Left forelimb (tissue), 1 donor: ENCODE measurements at regions not wholly inside any gene's neighbourhood (a gene's known extent, or its start where the extent isn't known, plus 50 kb on each side); places are given as distances from the start of the nearest gene placed in this dataset.

Experiments
- DNase-seq: peaks from one replicate; pipeline ENCODE4 v3.0.0-alpha.2; 2018; ENCODE audit warnings: low spot score

DNA sequence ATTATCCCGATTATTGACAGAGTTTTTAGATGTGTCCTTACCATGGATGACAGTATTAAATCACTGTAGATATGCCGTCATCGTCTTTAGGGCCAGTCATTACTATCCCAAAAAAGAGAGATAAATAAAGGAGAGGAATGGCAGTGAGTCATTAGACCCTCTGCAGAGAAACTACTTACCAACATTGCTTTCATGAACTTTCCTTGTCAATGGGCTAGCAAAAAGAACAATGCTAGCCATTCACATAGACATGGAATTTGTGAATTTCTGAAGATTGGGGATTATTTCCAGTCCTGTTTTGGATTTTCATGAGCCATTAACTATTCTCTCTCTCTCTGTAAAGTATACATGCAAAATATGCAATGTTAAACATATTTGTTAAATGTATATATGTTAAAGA lies 319.4 kb upstream of the FANCL start:
- no peak for DNase-seq

DNA sequence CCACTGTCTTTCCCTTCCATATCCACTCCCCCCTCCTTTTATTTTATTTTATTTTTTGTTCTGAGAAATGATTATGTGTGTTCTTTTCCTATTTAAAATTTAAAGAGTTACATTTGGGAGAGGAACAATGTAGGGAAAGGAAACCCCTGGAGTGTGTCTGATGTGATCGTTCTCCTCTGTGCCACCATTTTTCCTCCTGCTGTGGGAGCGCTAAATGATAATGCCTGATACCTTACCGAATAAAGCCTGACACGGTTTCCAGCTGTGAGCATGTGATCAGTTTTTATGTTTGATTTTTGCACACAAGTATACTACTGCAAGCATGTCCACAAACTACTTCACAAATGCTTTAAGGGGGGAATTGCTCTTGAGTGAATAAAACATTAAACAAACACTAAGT lies 317.8 kb upstream of the FANCL start:
- no peak for DNase-seq

DNA sequence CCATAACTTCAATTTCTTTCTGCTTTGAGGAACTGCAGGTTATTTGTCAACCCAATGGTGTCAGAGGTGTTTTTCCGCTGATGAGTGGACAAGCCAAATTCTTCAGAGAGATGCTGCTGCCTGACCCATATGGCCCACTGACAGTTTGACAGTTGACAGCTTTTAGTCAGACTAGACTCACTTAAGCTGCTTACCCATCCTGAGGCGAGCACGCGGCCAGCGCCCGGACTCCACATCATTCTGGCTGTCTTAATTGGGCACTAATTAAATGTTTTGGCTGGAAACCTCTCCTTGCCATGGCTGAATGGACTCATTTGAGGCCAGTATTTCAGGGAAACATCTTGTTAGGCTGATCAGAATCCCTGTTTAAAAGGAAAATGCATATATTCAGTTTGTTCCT lies 316.1 kb upstream of the FANCL start:
- no peak for DNase-seq

DNA sequence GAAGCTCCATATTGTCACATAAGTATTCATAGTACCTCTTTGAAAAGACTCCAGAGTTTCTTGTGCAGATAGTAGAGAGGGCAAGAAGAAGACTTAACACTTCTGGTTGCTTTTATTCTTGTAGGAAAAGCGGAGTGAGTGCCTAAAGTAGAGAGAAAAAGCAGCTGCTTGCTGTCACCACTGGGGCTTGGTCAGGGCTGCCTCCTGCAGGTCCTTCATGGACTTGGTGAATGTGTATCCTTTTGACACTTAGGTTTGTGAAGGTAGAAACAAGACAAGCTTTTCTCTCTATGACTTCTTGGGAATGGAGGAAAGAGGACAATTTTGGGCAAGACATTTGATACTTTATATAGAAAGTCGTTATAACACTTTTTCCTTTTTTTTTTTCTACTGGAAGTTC lies 312.8 kb upstream of the FANCL start:
- DNase-seq, result no peak

DNA sequence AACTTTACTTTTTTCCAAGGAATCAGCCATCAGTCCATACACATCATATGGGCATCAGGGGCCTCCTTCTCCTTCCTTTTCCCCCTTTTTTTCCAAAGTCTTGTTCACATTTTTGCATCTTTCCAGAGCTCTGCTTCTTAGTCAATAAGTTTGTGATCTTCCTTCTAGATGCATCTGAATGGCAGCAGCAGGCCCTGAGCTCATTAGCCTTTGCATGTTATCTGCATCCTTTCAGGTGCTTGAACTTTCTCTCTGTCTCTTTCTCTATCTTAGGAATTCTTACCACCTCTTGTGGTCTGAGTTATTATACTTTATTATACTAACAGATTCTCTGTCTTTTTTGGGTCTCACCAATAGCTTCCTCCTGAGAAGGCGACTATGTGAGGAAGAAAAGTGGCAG lies 312.4 kb upstream of the FANCL start:
- no peak for DNase-seq

- no peak for DNase-seq
These were observed 304.5 kb upstream of the FANCL start for GRCh38 chr2:58545300-58546280.

DNA sequence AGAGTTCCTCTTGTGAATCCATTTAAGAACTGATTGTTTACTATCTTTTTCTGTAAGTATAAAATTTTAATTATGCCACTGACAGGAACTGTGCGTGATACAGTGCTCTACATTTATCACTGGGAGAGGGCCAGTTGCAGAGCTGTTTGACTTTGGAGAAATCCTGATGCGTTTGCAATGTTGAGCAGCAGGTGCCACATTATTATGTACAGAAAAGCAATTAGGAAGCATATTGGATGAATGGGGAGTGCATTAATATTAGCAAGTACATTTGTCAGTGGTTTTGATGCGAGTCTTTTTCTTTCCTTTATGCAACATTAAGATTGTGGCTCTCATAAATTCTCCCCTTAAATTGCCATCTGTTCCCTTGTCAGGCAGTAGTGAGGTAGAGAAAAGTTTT lies 302.3 kb upstream of the FANCL start:
- DNase-seq, result no peak

DNA sequence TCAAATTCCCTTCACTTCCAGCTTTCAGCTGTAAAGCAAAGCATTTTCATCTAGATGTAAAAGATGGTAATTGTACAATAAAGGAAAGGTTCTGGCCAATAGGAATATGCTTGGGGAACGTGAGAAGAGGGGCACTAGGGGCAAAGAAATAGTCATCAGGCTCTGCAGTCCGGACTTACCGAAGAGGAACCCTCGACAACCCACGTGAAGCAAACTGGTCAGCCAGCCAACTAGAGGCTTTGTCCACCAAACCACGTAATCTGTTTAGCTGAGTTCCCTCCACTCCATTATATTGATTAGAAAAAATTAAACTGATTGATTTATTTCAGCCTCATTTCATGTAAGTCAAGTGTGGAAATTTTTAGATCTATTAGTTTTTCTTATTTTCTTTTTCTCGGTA lies 300.4 kb upstream of the FANCL start:
- DNase-seq, result no peak

- DNase-seq, result no peak
These were observed 299.6 kb upstream of the FANCL start for GRCh38 chr2:58540681-58541080.

GRCh38 chr2:58539973-58540372 lies 298.8 kb upstream of the FANCL start:
- no peak for DNase-seq

- no peak for DNase-seq
These were observed 294.9 kb upstream of the FANCL start for GRCh38 chr2:58535990-58536389.

GRCh38 chr2:58535182-58535581 lies 294.1 kb upstream of the FANCL start:
- no peak for DNase-seq

GRCh38 chr2:58533376-58533775 lies 292.3 kb upstream of the FANCL start:
- DNase-seq, result no peak

DNA sequence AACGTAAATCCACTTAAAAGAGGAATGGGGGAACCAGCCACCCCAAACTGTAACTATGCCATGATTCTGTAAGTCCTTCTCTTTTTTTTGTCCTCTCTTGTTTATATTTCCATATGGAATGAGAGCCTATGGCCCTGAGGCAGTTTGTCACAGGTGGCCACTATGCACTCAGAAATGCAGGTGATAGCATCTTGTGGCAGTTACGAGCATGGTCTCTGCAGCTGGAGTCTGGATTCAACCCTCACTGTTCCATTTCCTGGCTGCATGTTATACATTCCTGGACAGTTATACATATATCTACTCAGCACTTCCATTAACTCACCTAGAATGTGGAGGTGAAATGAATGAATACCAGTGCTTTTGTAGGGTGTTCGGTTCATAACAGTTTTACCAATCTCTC lies 291.5 kb upstream of the FANCL start:
- DNase-seq, result no peak

GRCh38 chr2:58527647-58528046 lies 286.5 kb upstream of the FANCL start:
- no peak for DNase-seq

GRCh38 chr2:58521803-58522554 lies 280.9 kb upstream of the FANCL start:
- no peak for DNase-seq

GRCh38 chr2:58520903-58521302 lies 279.8 kb upstream of the FANCL start:
- no peak for DNase-seq

DNA sequence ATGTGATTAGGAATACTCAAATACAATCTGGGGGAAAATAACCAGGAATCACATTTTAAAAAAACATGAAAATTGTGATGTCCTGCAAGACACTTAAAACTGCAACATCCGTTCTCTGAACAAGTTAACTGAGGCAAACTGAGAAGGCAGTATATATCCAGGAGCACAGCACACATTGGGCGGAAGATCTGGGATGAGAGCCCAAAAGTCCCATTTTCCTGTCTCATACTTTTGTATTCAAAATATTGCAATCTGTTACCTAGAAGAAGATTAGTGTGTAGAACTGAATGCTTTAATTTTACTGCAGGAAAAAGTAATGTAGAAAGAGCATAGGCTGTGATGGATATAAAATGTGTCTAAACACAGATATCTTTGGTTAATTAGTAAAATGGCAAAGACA lies 276.8 kb upstream of the FANCL start:
- no peak for DNase-seq

- DNase-seq, result no peak
These were observed 275.6 kb upstream of the FANCL start for GRCh38 chr2:58516695-58517094.

- DNase-seq, result no peak
These were observed 274.9 kb upstream of the FANCL start for GRCh38 chr2:58515827-58516573.

GRCh38 chr2:58514252-58514651 lies 273.1 kb upstream of the FANCL start:
- DNase-seq, result no peak

GRCh38 chr2:58512878-58513277 lies 271.8 kb upstream of the FANCL start:
- DNase-seq, result no peak

DNA sequence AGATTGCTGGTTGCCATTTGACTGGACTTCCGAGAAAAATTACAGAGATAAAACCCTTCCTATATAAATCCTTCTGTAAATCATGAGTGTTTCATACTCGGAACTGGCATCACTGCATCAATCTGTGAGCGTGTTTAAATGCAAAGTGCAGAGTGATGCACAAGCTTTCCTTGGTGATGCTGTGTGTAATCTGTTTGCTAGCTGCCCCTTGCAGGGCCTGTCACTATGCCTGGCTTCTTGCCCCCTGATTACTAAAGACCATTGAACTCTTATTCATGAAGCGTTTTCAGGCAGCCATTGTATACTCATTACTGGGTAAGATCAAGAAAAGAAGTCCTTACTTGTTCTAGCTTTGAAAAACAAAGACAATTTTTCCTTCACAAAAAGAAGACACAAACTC lies 266.9 kb upstream of the FANCL start:
- DNase-seq, result no peak
